ENCODE measurements at regions not wholly inside any gene's neighbourhood (a gene's known extent, or its start where the extent isn't known, plus 50 kb on each side); places are given as distances from the start of the nearest gene placed in this dataset.

GRCh38 chr21:40967771-40968170 is 120.8 kb upstream of the DSCAM start:
- Histone ChIP-seq H3K79me2 (ENCODE audit: insufficient read depth, low read length) (no peaks in the 10 kb centered on the region), H3K4me1 (ENCODE audit: insufficient read depth, low read length) (no peaks in the 10 kb centered on the region), H4K20me1 (ENCODE audit: insufficient read depth, low read length) (no peaks in the 10 kb centered on the region), H3K36me3 (replicated peaks in 1 of 2; ENCODE audit: control insufficient read depth in 1 of 2, insufficient read depth in 2 of 2, low read length in 2 of 2) (no peaks in the 10 kb centered on the region), H3K27ac (ENCODE audit: extremely low read length, insufficient read depth, low read length) (no peak overlapping the region), H3K4me2 (ENCODE audit: low read depth, low read length) (no peak overlapping the region), H3K9me3 (ENCODE audit: low read length) (peaks cover 79% of the 10 kb centered on the region), H3K27me3 (ENCODE audit: control insufficient read depth in 1 of 2, insufficient read depth in 2 of 2, low read length in 2 of 2) (no peaks in the 10 kb centered on the region), H3K4me3 (replicated peaks in 1 of 3; ENCODE audit: insufficient read depth in 1 of 3, low read depth in 2 of 3, low read length in 3 of 3) (no peak overlapping the region), H3K9ac (ENCODE audit: insufficient read depth, low read depth, low read length) (no peak overlapping the region), H2AFZ (ENCODE audit: low read length) (no peak overlapping the region)
- ChIA-PET CTCF (ENCODE audit: low intra/inter-chr PET ratio, low total read pairs) (no interaction called here), POLR2A (no interaction called here)
- intact Hi-C loops (cut with micrococcal nuclease; ENCODE audit: unreplicated experiment), result no loop called here
- no peak for ATAC-seq
- no peak for FAIRE-seq
- in situ Hi-C loops (cut with HindIII; ENCODE audit: extremely low pct_ligation_motif_present, low pct_unique_long_range_greater_than_20kb), result no loop called here
- WGBS (ENCODE audit: low lambda C conversion rate), result 0% methylated on average over 3 of the region's 3 CpGs
- TF ChIP-seq ZNF619 (CRISPR knock-in tag; IDR thresholded peaks at IDR 0.05) (no peak), PBX2 (CRISPR knock-in tag; IDR thresholded peaks at IDR 0.05) (no peak)
- no TSS peak for BruUV-seq (replicated peaks)
- no peak for DNase-seq (ENCODE audit: low spot score)

- Histone ChIP-seq H3K4me2 (ENCODE audit: low read depth, low read length) (no peak overlapping the region), H4K20me1 (ENCODE audit: insufficient read depth, low read length) (no peaks in the 10 kb centered on the region), H3K36me3 (replicated peaks in 1 of 2; ENCODE audit: control insufficient read depth in 1 of 2, insufficient read depth in 2 of 2, low read length in 2 of 2) (no peaks in the 10 kb centered on the region), H3K4me1 (ENCODE audit: insufficient read depth, low read length) (no peaks in the 10 kb centered on the region), H3K27me3 (ENCODE audit: control insufficient read depth in 1 of 2, insufficient read depth in 2 of 2, low read length in 2 of 2) (no peaks in the 10 kb centered on the region), H3K79me2 (ENCODE audit: insufficient read depth, low read length) (no peaks in the 10 kb centered on the region), H3K9me3 (ENCODE audit: low read length) (peaks cover 95% of the 10 kb centered on the region), H3K9ac (ENCODE audit: insufficient read depth, low read depth, low read length) (no peak overlapping the region), H3K27ac (ENCODE audit: extremely low read length, insufficient read depth, low read length) (no peak overlapping the region), H3K4me3 (replicated peaks in 1 of 3; ENCODE audit: insufficient read depth in 1 of 3, low read depth in 2 of 3, low read length in 3 of 3) (no peak overlapping the region), H2AFZ (ENCODE audit: low read length) (no peak overlapping the region)
- FAIRE-seq (no peak), DNase-seq (ENCODE audit: low spot score) (no peak), ATAC-seq (no peak)
- ChIA-PET CTCF (ENCODE audit: low intra/inter-chr PET ratio, low total read pairs) (no interaction called here), POLR2A (no interaction called here)
- in situ Hi-C loops (cut with HindIII; ENCODE audit: extremely low pct_ligation_motif_present, low pct_unique_long_range_greater_than_20kb) (no loop called here), intact Hi-C loops (cut with micrococcal nuclease; ENCODE audit: unreplicated experiment) (no loop called here)
- BruUV-seq (replicated peaks), result no TSS peak
- WGBS (ENCODE audit: low lambda C conversion rate), result 0% methylated on average over 2 of the region's 2 CpGs
- TF ChIP-seq CC2D1A (CRISPR knock-in tag; IDR thresholded peaks at IDR 0.05) (no peak), CREM (IDR thresholded peaks at IDR 0.05) (no peak), CREM (CRISPR knock-in tag; IDR thresholded peaks at IDR 0.05) (no peak), HNRNPH1 (optimal IDR thresholded peaks at IDR 0.05; ENCODE audit: low read depth, low read length) (no peak), ZSCAN30 (CRISPR knock-in tag; IDR thresholded peaks at IDR 0.05) (no peak), SRSF1 (optimal IDR thresholded peaks at IDR 0.05; ENCODE audit: low read depth, low read length) (no peak), DMTF1 (CRISPR knock-in tag; IDR thresholded peaks at IDR 0.05) (no peak), JUNB (CRISPR knock-in tag; IDR thresholded peaks at IDR 0.05; ENCODE audit: borderline replicate concordance) (no peak), GATAD2A (CRISPR knock-in tag; IDR thresholded peaks at IDR 0.05) (no peak), CCAR2 (optimal IDR thresholded peaks at IDR 0.05; ENCODE audit: low read depth, low read length) (no peak), ZNF800 (CRISPR knock-in tag; IDR thresholded peaks at IDR 0.05) (no peak), BCL3 (CRISPR knock-in tag; IDR thresholded peaks at IDR 0.05) (no peak)
Measured at GRCh38 chr21:40972151-40972550, 125.2 kb upstream of the DSCAM start.

Data from HepG2 (cell line).